BJ (cell line): ENCODE measurements at regions not wholly inside any gene's neighbourhood (a gene's known extent, or its start where the extent isn't known, plus 50 kb on each side); places are given as distances from the start of the nearest gene placed in this dataset.

Experiments used
- CTCF ChIA-PET: fragments of 350-600 bp; formaldehyde crosslinking; extraction: SDS; loops from one replicate; lab custom pipeline; 2021; ENCODE audit warnings: antibody characterized with exemption, inconsistent platforms; lab: Yijun Ruan, JAX
- POLR2A ChIA-PET: fragments of 300-600 bp; sonication (Branson Sonifier 250); formaldehyde crosslinking; extraction: SDS; loops from one replicate; lab custom pipeline; 2021; ENCODE audit warnings: antibody characterized with exemption; lab: Charles Lee
- DNase-seq: peaks from one replicate; pipeline ENCODE4 v3.0.0-alpha.2; 2011; ENCODE audit warnings: low read depth
- H3K27me3 ChIP-seq: 2 replicates; pipeline ENCODE4 v1.6.0; 2011; ENCODE audit warnings: low read length; ENCODE audit not compliant: control insufficient read depth, insufficient read depth
- H3K36me3 ChIP-seq: 2 replicates; pipeline ENCODE4 v1.5.1; 2011; ENCODE audit warnings: low read length; ENCODE audit not compliant: control insufficient read depth, insufficient read depth
- H3K4me3 ChIP-seq: 2 replicates; pipeline ENCODE4 v1.5.1; 2011; ENCODE audit warnings: low read depth, mild to moderate bottlenecking, control low read depth, low read length
- TF ChIP-seq, protein P1 (sequence below): IDR thresholded peaks from 2 replicates; pipeline ENCODE4 v1.5.1; 2011; ENCODE audit warnings: low read depth, mild to moderate bottlenecking, control low read depth, inconsistent platforms, low read length, moderate library complexity; ENCODE audit not compliant: insufficient read depth

DNA sequence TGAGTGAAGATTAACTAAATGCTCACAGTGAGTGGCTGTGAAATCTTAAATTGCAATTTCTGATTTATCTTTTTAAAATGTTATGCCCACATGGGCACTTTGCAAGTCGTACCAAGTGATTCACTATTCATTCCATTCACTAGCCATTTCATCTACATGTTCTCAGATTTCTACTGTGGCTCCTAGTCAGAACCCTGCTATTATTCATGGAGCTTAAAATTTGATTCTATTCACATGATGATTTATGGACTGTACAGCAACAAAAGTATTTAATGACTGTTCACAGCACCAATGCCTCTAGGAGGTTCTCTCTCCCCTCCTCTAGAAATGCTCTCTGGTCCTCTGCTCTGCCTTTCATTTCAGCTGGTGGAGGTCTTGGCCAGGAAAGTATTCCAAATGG lies 133.5 kb upstream of the MAP3K7 start:
- CTCF ChIA-PET: no interaction called here
- Histone ChIP-seq H3K4me3 (no peak overlapping the region), H3K36me3 (no peaks in the 10 kb centered on the region), H3K27me3 (no peaks in the 10 kb centered on the region)
- TF ChIP-seq, protein P1, sequence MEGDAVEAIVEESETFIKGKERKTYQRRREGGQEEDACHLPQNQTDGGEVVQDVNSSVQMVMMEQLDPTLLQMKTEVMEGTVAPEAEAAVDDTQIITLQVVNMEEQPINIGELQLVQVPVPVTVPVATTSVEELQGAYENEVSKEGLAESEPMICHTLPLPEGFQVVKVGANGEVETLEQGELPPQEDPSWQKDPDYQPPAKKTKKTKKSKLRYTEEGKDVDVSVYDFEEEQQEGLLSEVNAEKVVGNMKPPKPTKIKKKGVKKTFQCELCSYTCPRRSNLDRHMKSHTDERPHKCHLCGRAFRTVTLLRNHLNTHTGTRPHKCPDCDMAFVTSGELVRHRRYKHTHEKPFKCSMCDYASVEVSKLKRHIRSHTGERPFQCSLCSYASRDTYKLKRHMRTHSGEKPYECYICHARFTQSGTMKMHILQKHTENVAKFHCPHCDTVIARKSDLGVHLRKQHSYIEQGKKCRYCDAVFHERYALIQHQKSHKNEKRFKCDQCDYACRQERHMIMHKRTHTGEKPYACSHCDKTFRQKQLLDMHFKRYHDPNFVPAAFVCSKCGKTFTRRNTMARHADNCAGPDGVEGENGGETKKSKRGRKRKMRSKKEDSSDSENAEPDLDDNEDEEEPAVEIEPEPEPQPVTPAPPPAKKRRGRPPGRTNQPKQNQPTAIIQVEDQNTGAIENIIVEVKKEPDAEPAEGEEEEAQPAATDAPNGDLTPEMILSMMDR: no peak
- POLR2A ChIA-PET: no interaction called here
- DNase-seq: no peak

DNA sequence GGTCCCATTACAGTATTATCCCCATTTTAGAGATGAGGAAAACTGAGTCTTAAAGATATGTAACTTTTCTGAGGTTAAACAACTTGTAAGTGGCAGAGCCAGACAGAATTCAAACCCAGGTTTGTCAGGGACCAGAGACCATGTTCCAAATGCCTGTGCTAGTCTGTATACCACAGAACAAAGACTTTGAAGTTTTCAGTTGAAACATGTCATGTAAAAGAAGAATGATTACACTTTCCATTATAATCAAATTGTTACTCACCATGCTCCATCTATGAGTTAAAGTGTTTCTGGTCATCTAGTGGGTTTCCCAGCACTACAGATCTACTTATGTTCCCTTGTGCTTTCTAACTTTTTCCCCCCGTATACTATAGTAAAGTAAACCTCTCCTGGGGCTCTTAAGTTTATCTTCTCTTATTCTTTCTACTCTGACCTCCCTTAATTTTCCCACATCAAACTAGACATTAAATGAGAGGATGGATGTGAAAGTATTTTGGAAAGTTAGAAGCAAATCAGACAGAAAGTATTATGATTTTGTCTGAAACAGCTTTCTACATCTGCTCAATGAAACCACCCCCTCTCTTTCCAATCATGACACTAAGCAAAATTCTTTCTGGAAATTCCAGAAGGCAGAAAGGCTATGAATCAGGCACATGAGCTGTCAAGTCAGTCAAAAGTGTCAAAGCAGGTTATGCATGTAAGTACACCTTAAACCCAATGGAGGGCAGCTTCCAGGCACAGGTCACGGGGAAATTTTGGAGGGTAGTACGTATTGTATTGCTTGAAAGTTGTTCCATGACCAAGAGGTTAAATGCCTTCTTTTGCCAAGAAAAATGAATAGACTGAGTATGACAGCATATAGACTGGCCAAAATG lies 132.7 kb upstream of the MAP3K7 start:
- no peak for DNase-seq
- TF ChIP-seq, protein P1: no peak
- Histone ChIP-seq H3K27me3 (no peaks in the 10 kb centered on the region), H3K36me3 (no peaks in the 10 kb centered on the region), H3K4me3 (no peak overlapping the region)
- ChIA-PET POLR2A (no interaction called here), CTCF (no interaction called here)

DNA sequence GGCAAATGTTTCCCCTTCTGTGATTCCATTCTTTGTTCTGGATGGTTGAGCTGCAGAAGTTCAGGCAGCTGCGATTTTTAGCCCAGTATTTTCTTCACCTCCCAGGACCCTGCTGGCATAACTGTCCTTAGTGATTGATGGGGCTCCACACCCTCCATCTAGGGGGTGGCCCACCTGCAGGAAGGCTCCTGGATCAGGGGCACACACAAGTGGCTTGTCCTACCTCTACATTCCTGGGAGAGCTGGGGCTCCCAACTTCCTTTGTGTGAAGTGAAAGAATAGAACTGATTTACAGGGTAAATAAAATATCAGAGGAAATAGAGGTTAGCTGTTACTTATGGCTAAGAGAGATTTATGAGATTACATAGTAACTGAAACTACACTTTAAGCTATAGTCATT lies 129.5 kb upstream of the MAP3K7 start:
- DNase-seq: no peak
- POLR2A ChIA-PET: no interaction called here
- no peaks in the 10 kb centered on the region for H3K36me3 ChIP-seq
- CTCF ChIA-PET: no interaction called here
- no peak overlapping the region for H3K4me3 ChIP-seq
- H3K27me3 ChIP-seq: no peaks in the 10 kb centered on the region
- TF ChIP-seq, protein P1: no peak

DNA sequence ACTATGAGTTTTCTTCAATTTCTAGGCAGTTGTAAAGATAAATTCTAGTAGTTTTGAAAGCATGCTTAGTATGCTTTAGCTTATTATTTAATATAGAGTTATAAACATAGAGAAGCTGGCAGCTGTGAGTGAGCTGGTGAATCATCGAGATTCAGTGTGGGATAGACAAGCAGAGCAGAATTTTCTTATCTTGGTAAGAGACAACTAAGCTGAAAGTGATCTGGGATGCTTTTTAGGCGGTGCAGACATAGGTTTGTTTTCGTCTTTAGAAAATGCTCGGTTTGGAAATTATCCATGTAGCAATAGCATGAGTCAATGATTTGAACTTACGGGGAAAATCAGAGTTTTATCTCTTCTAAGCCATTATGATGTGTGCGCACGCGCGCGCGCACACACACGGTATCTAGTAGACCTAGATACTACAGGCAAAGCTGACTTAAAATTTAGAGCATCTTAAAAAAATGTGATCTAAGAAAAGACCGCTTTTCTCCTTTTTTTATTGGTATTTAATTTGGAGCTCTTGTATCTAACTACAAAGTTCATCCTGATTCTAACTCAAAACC lies 128.3 kb upstream of the MAP3K7 start:
- POLR2A ChIA-PET: no interaction called here

DNA sequence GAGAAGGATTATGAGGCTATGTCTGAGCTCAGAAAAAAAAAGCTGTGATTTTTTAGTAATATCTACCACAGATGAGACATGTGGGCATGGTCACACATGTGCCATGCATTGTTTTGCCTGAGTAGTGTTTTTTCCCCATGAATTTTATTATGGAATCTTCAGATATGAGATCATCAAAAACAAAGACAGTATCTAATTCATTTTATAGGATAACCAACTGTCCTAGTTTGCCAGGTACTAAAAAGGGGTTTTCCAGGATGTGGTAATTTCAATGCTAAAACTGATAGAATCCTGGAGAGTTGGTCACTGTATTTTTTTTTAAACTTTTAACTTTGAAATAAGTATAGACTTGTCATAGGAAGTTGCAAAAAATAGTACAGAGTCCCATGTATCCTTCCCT lies 127.4 kb upstream of the MAP3K7 start:
- CTCF ChIA-PET: no interaction called here
- H3K4me3 ChIP-seq: no peak overlapping the region
- POLR2A ChIA-PET: no interaction called here
- TF ChIP-seq, protein P1: no peak
- no peak for DNase-seq
- H3K27me3 ChIP-seq: no peaks in the 10 kb centered on the region
- H3K36me3 ChIP-seq: no peaks in the 10 kb centered on the region

More for the DNA sequence above, 128.3 kb upstream of the MAP3K7 start:
- Histone ChIP-seq H3K27me3 (no peaks in the 10 kb centered on the region), H3K4me3 (no peak overlapping the region), H3K36me3 (no peaks in the 10 kb centered on the region)
- DNase-seq: no peak
- TF ChIP-seq, protein P1: no peak
- CTCF ChIA-PET: no interaction called here
